ENCODE measurements at regions not wholly inside any gene's neighbourhood (a gene's known extent, or its start where the extent isn't known, plus 50 kb on each side); places are given as distances from the start of the nearest gene placed in this dataset.

- Histone ChIP-seq H3K4me1 (ENCODE audit: control insufficient read depth, insufficient read depth, low read length, unreplicated experiment) (no peaks in the 10 kb centered on the region), H2AFZ (ENCODE audit: low read length, unreplicated experiment) (no peak overlapping the region), H3K79me2 (ENCODE audit: control insufficient read depth, insufficient read depth, low read length, unreplicated experiment) (no peaks in the 10 kb centered on the region), H3K27ac (ENCODE audit: low read depth, low read length) (no peak overlapping the region), H3K27me3 (ENCODE audit: insufficient read depth, low read length) (no peaks in the 10 kb centered on the region), H3K36me3 (ENCODE audit: insufficient read depth, low read length) (no peaks in the 10 kb centered on the region), H3K4me3 (ENCODE audit: low read depth, low read length) (no peak overlapping the region)
Observed at GRCh38 chr10:53700278-53700677, 927.7 kb upstream of the MBL2 start.

- H3K36me3 ChIP-seq (ENCODE audit: insufficient read depth, low read length): no peaks in the 10 kb centered on the region
- no peak overlapping the region for H2AFZ ChIP-seq (ENCODE audit: low read length, unreplicated experiment)
- H3K27ac ChIP-seq (ENCODE audit: low read depth, low read length): no peak overlapping the region
- H3K4me3 ChIP-seq (ENCODE audit: low read depth, low read length): no peak overlapping the region
- no peaks in the 10 kb centered on the region for H3K79me2 ChIP-seq (ENCODE audit: control insufficient read depth, insufficient read depth, low read length, unreplicated experiment)
- no peaks in the 10 kb centered on the region for H3K27me3 ChIP-seq (ENCODE audit: insufficient read depth, low read length)
- no peaks in the 10 kb centered on the region for H3K4me1 ChIP-seq (ENCODE audit: control insufficient read depth, insufficient read depth, low read length, unreplicated experiment)
Observed at GRCh38 chr10:53699684-53700083, 927.1 kb upstream of the MBL2 start.

GRCh38 chr10:53699231-53699630, 926.6 kb upstream of the MBL2 start:
- Histone ChIP-seq H3K4me3 (ENCODE audit: low read depth, low read length) (no peak overlapping the region), H2AFZ (ENCODE audit: low read length, unreplicated experiment) (no peak overlapping the region), H3K4me1 (ENCODE audit: control insufficient read depth, insufficient read depth, low read length, unreplicated experiment) (no peaks in the 10 kb centered on the region), H3K27me3 (ENCODE audit: insufficient read depth, low read length) (no peaks in the 10 kb centered on the region), H3K79me2 (ENCODE audit: control insufficient read depth, insufficient read depth, low read length, unreplicated experiment) (no peaks in the 10 kb centered on the region), H3K36me3 (ENCODE audit: insufficient read depth, low read length) (no peaks in the 10 kb centered on the region), H3K27ac (ENCODE audit: low read depth, low read length) (no peak overlapping the region)

- Histone ChIP-seq H3K27ac (ENCODE audit: low read depth, low read length) (no peak overlapping the region), H3K4me3 (ENCODE audit: low read depth, low read length) (no peak overlapping the region)
Observed at GRCh38 chr10:53697038-53697437, 924.5 kb upstream of the MBL2 start.

GRCh38 chr10:53690524-53691240, 918.1 kb upstream of the MBL2 start:
- no peaks in the 10 kb centered on the region for H3K36me3 ChIP-seq (ENCODE audit: insufficient read depth, low read length)
- H3K4me1 ChIP-seq (ENCODE audit: control insufficient read depth, insufficient read depth, low read length, unreplicated experiment): no peaks in the 10 kb centered on the region
- no peak overlapping the region for H3K4me3 ChIP-seq (ENCODE audit: low read depth, low read length)
- H3K79me2 ChIP-seq (ENCODE audit: control insufficient read depth, insufficient read depth, low read length, unreplicated experiment): no peaks in the 10 kb centered on the region
- no peak overlapping the region for H3K27ac ChIP-seq (ENCODE audit: low read depth, low read length)
- no peak overlapping the region for H2AFZ ChIP-seq (ENCODE audit: low read length, unreplicated experiment)
- H3K27me3 ChIP-seq (ENCODE audit: insufficient read depth, low read length): no peaks in the 10 kb centered on the region

More at GRCh38 chr10:53697038-53697437, 924.5 kb upstream of the MBL2 start:
- H2AFZ ChIP-seq (ENCODE audit: low read length, unreplicated experiment): no peak overlapping the region
- H3K79me2 ChIP-seq (ENCODE audit: control insufficient read depth, insufficient read depth, low read length, unreplicated experiment): no peaks in the 10 kb centered on the region
- H3K36me3 ChIP-seq (ENCODE audit: insufficient read depth, low read length): no peaks in the 10 kb centered on the region
- no peaks in the 10 kb centered on the region for H3K4me1 ChIP-seq (ENCODE audit: control insufficient read depth, insufficient read depth, low read length, unreplicated experiment)
- no peaks in the 10 kb centered on the region for H3K27me3 ChIP-seq (ENCODE audit: insufficient read depth, low read length)

GRCh38 chr10:53687800-53688199, 915.2 kb upstream of the MBL2 start:
- no peaks in the 10 kb centered on the region for H3K36me3 ChIP-seq (ENCODE audit: insufficient read depth, low read length)
- no peak overlapping the region for H3K4me3 ChIP-seq (ENCODE audit: low read depth, low read length)
- H3K79me2 ChIP-seq (ENCODE audit: control insufficient read depth, insufficient read depth, low read length, unreplicated experiment): no peaks in the 10 kb centered on the region
- H3K4me1 ChIP-seq (ENCODE audit: control insufficient read depth, insufficient read depth, low read length, unreplicated experiment): no peaks in the 10 kb centered on the region
- H2AFZ ChIP-seq (ENCODE audit: low read length, unreplicated experiment): no peak overlapping the region
- no peak overlapping the region for H3K27ac ChIP-seq (ENCODE audit: low read depth, low read length)
- H3K27me3 ChIP-seq (ENCODE audit: insufficient read depth, low read length): no peaks in the 10 kb centered on the region

- Histone ChIP-seq H3K4me1 (ENCODE audit: control insufficient read depth, insufficient read depth, low read length, unreplicated experiment) (no peaks in the 10 kb centered on the region), H2AFZ (ENCODE audit: low read length, unreplicated experiment) (no peak overlapping the region), H3K4me3 (ENCODE audit: low read depth, low read length) (no peak overlapping the region), H3K27me3 (ENCODE audit: insufficient read depth, low read length) (no peaks in the 10 kb centered on the region), H3K36me3 (ENCODE audit: insufficient read depth, low read length) (no peaks in the 10 kb centered on the region), H3K79me2 (ENCODE audit: control insufficient read depth, insufficient read depth, low read length, unreplicated experiment) (no peaks in the 10 kb centered on the region), H3K27ac (ENCODE audit: low read depth, low read length) (no peak overlapping the region)
Observed at GRCh38 chr10:53682885-53683284, 910.3 kb upstream of the MBL2 start.

- Histone ChIP-seq H3K4me3 (ENCODE audit: low read depth, low read length) (no peak overlapping the region), H3K27me3 (ENCODE audit: insufficient read depth, low read length) (no peaks in the 10 kb centered on the region), H3K36me3 (ENCODE audit: insufficient read depth, low read length) (no peaks in the 10 kb centered on the region), H3K79me2 (ENCODE audit: control insufficient read depth, insufficient read depth, low read length, unreplicated experiment) (no peaks in the 10 kb centered on the region), H3K4me1 (ENCODE audit: control insufficient read depth, insufficient read depth, low read length, unreplicated experiment) (no peaks in the 10 kb centered on the region), H3K27ac (ENCODE audit: low read depth, low read length) (no peak overlapping the region), H2AFZ (ENCODE audit: low read length, unreplicated experiment) (no peak overlapping the region)
Observed at GRCh38 chr10:53682458-53682857, 909.9 kb upstream of the MBL2 start.

- Histone ChIP-seq H3K36me3 (ENCODE audit: insufficient read depth, low read length) (no peaks in the 10 kb centered on the region), H3K27me3 (ENCODE audit: insufficient read depth, low read length) (no peaks in the 10 kb centered on the region), H3K79me2 (ENCODE audit: control insufficient read depth, insufficient read depth, low read length, unreplicated experiment) (no peaks in the 10 kb centered on the region)
Observed at GRCh38 chr10:53679666-53680065, 907.1 kb upstream of the MBL2 start.

GRCh38 chr10:53675177-53675576, 902.6 kb upstream of the MBL2 start:
- no peak overlapping the region for H3K4me3 ChIP-seq (ENCODE audit: low read depth, low read length)
- no peaks in the 10 kb centered on the region for H3K79me2 ChIP-seq (ENCODE audit: control insufficient read depth, insufficient read depth, low read length, unreplicated experiment)
- no peak overlapping the region for H2AFZ ChIP-seq (ENCODE audit: low read length, unreplicated experiment)
- H3K4me1 ChIP-seq (ENCODE audit: control insufficient read depth, insufficient read depth, low read length, unreplicated experiment): no peaks in the 10 kb centered on the region
- H3K27me3 ChIP-seq (ENCODE audit: insufficient read depth, low read length): no peaks in the 10 kb centered on the region
- H3K36me3 ChIP-seq (ENCODE audit: insufficient read depth, low read length): no peaks in the 10 kb centered on the region
- no peak overlapping the region for H3K27ac ChIP-seq (ENCODE audit: low read depth, low read length)

More at GRCh38 chr10:53679666-53680065, 907.1 kb upstream of the MBL2 start:
- Histone ChIP-seq H3K4me1 (ENCODE audit: control insufficient read depth, insufficient read depth, low read length, unreplicated experiment) (no peaks in the 10 kb centered on the region), H3K4me3 (ENCODE audit: low read depth, low read length) (no peak overlapping the region), H2AFZ (ENCODE audit: low read length, unreplicated experiment) (no peak overlapping the region), H3K27ac (ENCODE audit: low read depth, low read length) (no peak overlapping the region)

GRCh38 chr10:53667063-53667462, 894.5 kb upstream of the MBL2 start:
- Histone ChIP-seq H3K27me3 (ENCODE audit: insufficient read depth, low read length) (no peaks in the 10 kb centered on the region), H2AFZ (ENCODE audit: low read length, unreplicated experiment) (no peak overlapping the region), H3K79me2 (ENCODE audit: control insufficient read depth, insufficient read depth, low read length, unreplicated experiment) (no peaks in the 10 kb centered on the region), H3K4me3 (ENCODE audit: low read depth, low read length) (no peak overlapping the region), H3K27ac (ENCODE audit: low read depth, low read length) (no peak overlapping the region), H3K4me1 (ENCODE audit: control insufficient read depth, insufficient read depth, low read length, unreplicated experiment) (no peaks in the 10 kb centered on the region), H3K36me3 (ENCODE audit: insufficient read depth, low read length) (no peaks in the 10 kb centered on the region)

Data from ACC112 (cell line).